Neural progenitor cell (in vitro differentiated cells): ENCODE measurements at regions not wholly inside any gene's neighbourhood (a gene's known extent, or its start where the extent isn't known, plus 50 kb on each side); places are given as distances from the start of the nearest gene placed in this dataset.

Experiments
- CTCF ChIP-seq: fragments of 200-600 bp; sonication (generic); IDR thresholded peaks from 2 replicates; pipeline ENCODE4 v1.5.1; 2017; ENCODE audit warnings: antibody characterized with exemption, mild to moderate bottlenecking
- EZH2 ChIP-seq: fragments of 200-600 bp; sonication (generic); IDR thresholded peaks from 2 replicates; pipeline ENCODE4 v1.6.1; 2017; ENCODE audit warnings: antibody characterized with exemption, mild to moderate bottlenecking, moderate library complexity

DNA sequence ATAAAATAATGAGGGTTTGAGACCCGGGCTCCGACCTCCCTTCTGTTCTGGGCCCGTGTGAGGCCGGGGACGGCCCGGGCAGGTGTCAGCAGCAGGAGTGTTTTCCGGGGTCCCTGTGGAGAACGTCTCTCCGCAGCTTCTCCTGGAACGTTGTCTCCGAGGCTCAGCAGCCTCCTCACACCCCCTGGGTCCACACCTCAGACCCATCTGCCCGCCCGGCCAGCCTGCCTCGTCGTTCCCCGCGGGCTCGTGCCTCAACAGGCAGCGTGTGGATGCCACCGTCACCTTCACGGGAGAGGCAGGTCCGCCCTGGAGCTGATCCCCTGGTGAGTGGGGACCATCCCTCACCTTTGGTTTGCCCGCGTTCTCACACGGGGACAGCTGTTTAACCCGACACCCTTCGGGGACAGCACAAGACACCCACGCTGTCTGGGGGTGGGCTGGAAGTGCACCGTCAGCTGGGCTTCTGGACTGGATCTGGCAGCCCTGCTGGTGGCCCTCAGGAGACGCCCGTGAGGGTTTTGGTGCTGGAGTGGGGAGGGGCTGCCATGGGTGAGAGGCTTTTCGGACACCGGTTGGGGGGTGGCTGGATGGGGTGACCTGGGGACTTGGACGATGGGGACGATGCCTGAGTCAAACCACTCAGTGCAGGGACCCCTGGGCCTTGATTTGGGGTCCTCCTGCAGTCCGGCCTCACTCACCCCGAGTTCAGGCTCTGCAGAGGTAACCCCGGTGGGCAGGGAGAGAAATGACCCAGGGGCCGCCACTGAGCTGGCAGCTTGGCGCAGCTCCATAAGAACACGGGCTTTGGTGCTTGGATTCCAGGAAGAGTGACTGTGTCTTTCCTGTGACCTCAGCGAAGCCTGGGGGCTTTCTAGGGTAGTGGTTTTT lies 131.7 kb downstream of the DNAJB6 start:
- TF ChIP-seq CTCF (no peak), EZH2 (no peak)
